ENCODE measurements at regions not wholly inside any gene's neighbourhood (a gene's known extent, or its start where the extent isn't known, plus 50 kb on each side); places are given as distances from the start of the nearest gene placed in this dataset.

GRCh38 chr7:12800486-12800885 is 113.1 kb downstream of the ARL4A start:
- TF ChIP-seq CTCF (IDR thresholded peaks at IDR 0.05; ENCODE audit: insufficient read depth, low read length, poor library complexity, severe bottlenecking) (no peak), EZH2phosphoT487 (conservative IDR thresholded peaks at IDR 0.05; ENCODE audit: low read length) (no peak)

Measured in SU-DHL-6 (cell line).